PC-9 (cell line): ENCODE measurements at regions not wholly inside any gene's neighbourhood (a gene's known extent, or its start where the extent isn't known, plus 50 kb on each side); places are given as distances from the start of the nearest gene placed in this dataset.

Experiments
- BruUV-seq: library from RNA; stranded (reverse); fragments of 400-500 nt; replicated peaks from 2 replicates; lab custom pipeline; 2021; lab: Mats Ljungman, UMichigan
- CTCF ChIA-PET: fragments of 300-600 bp; sonication (Branson Sonifier 250); formaldehyde crosslinking; loops from one replicate; lab custom pipeline; 2022; ENCODE audit warnings: antibody characterized with exemption; lab: Charles Lee
- POLR2A ChIA-PET: fragments of 300-600 bp; sonication (Branson Sonifier 250); formaldehyde crosslinking; loops from one replicate; lab custom pipeline; 2022; ENCODE audit warnings: antibody characterized with exemption; ENCODE audit not compliant: unreplicated experiment; lab: Charles Lee
- DNase-seq, 2 experiments: peaks; one replicate each; pipeline versions ENCODE4 v3.0.0 to v3.0.0-alpha.2; 2015 to 2022; ENCODE audit warnings: mixed read lengths in 1 of 2
- H2AFZ ChIP-seq: fragments of 200-600 bp; sonication (generic); 2 replicates; pipeline ENCODE4 v1.8.1; 2017; ENCODE audit warnings: antibody characterized with exemption
- H3F3A ChIP-seq: fragments of 200-600 bp; sonication (generic); 2 replicates; pipeline ENCODE4 v1.8.1; 2017; ENCODE audit warnings: antibody characterized with exemption, mild to moderate bottlenecking, low read depth; ENCODE audit not compliant: insufficient read depth
- H3K27ac ChIP-seq: fragments of 200-600 bp; sonication (generic); 2 replicates; pipeline ENCODE4 v1.6.1; 2016; ENCODE audit warnings: mixed run types
- H3K27me3 ChIP-seq: fragments of 200-600 bp; sonication (generic); 2 replicates; pipeline ENCODE4 v1.6.1; 2016; ENCODE audit warnings: low read depth, mixed run types; ENCODE audit not compliant: insufficient read depth
- H3K36me3 ChIP-seq: fragments of 200-600 bp; sonication (generic); 2 replicates; pipeline ENCODE4 v1.6.1; 2016; ENCODE audit warnings: low read depth, mixed run types
- H3K4me1 ChIP-seq: fragments of 200-600 bp; sonication (generic); replicated peaks from 2 replicates; pipeline ENCODE4 v1.6.1; 2016; ENCODE audit warnings: mixed run types; ENCODE audit not compliant: insufficient read depth
- H3K4me2 ChIP-seq: fragments of 200-600 bp; sonication (generic); 2 replicates; pipeline ENCODE4 v1.6.1; 2017; ENCODE audit warnings: mixed run types
- H3K4me3 ChIP-seq: fragments of 200-600 bp; sonication (generic); 2 replicates; pipeline ENCODE4 v1.6.1; 2016; ENCODE audit warnings: mixed run types
- H3K79me2 ChIP-seq: fragments of 200-600 bp; sonication (generic); 2 replicates; pipeline ENCODE4 v1.6.1; 2017; ENCODE audit warnings: low read depth, mixed run types
- H3K9me2 ChIP-seq: fragments of 200-600 bp; sonication (generic); 2 replicates; pipeline ENCODE4 v1.8.1; 2017; ENCODE audit warnings: mild to moderate bottlenecking; ENCODE audit not compliant: insufficient read depth
- H3K9me3 ChIP-seq: fragments of 200-600 bp; sonication (generic); 2 replicates; pipeline ENCODE4 v1.8.1; 2016; ENCODE audit warnings: low read depth; ENCODE audit not compliant: insufficient read depth
- H4K20me1 ChIP-seq: fragments of 200-600 bp; sonication (generic); 2 replicates; pipeline ENCODE4 v1.8.1; 2017; ENCODE audit not compliant: insufficient read depth
- EZH2 ChIP-seq: fragments of 200-600 bp; sonication (generic); IDR thresholded peaks from 2 replicates; pipeline ENCODE4 v1.8.0; 2017; ENCODE audit warnings: antibody characterized with exemption, low read depth
- intact Hi-C: fragments of 100-400 bp; cut with micrococcal nuclease; formaldehyde crosslinking; loops from one replicate; pipeline ENCODE4 v1.10.0; 2022; ENCODE audit not compliant: unreplicated experiment
- TF ChIP-seq, protein P1 (sequence below): fragments of 200-600 bp; sonication (generic); conservative IDR thresholded peaks from 2 replicates; pipeline ENCODE4 v1.6.1; 2017; ENCODE audit warnings: mixed run types, antibody characterized with exemption, mild to moderate bottlenecking, moderate library complexity

DNA sequence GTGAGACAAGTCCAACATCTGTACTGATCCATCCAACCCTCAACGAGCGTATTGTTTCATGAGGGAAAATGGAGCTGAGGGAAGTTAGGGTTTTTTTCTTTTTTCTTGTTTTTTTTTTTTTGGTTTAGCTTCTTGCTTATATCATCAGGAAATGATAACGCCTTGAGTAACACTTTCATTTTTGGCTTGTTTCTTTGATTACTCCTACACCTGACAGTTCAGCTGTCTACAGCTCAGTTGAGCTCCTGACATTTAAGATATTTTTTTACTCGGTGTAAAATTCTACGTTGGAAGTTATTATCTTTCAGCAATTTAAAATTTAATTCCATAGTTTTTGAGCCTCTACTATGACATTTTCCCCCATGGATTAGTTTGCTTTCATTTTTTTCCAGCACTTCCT lies 691.0 kb upstream of the HTR2C start:
- no peaks in the 10 kb centered on the region for H3K27me3 ChIP-seq
- no peak for DNase-seq
- no peak overlapping the region for H2AFZ ChIP-seq
- no TSS peak for BruUV-seq
- no peaks in the 10 kb centered on the region for H3K79me2 ChIP-seq
- TF ChIP-seq, protein P1, sequence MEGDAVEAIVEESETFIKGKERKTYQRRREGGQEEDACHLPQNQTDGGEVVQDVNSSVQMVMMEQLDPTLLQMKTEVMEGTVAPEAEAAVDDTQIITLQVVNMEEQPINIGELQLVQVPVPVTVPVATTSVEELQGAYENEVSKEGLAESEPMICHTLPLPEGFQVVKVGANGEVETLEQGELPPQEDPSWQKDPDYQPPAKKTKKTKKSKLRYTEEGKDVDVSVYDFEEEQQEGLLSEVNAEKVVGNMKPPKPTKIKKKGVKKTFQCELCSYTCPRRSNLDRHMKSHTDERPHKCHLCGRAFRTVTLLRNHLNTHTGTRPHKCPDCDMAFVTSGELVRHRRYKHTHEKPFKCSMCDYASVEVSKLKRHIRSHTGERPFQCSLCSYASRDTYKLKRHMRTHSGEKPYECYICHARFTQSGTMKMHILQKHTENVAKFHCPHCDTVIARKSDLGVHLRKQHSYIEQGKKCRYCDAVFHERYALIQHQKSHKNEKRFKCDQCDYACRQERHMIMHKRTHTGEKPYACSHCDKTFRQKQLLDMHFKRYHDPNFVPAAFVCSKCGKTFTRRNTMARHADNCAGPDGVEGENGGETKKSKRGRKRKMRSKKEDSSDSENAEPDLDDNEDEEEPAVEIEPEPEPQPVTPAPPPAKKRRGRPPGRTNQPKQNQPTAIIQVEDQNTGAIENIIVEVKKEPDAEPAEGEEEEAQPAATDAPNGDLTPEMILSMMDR, result no peak
- no peak for TF ChIP-seq EZH2
- no peak overlapping the region for H3K4me3 ChIP-seq
- no peaks in the 10 kb centered on the region for H3K36me3 ChIP-seq
- H3K9me2 ChIP-seq, result no peaks in the 10 kb centered on the region; the same call in 1 of the 2 replicates
- H4K20me1 ChIP-seq, result no peaks in the 10 kb centered on the region
- no peak overlapping the region for H3K27ac ChIP-seq
- H3K9me3 ChIP-seq, result no peaks in the 10 kb centered on the region
- POLR2A ChIA-PET, result no interaction called here
- H3K4me1 ChIP-seq, result no peaks in the 10 kb centered on the region
- H3F3A ChIP-seq, result no peaks in the 10 kb centered on the region
- intact Hi-C loops, result no loop called here
- CTCF ChIA-PET, result no interaction called here
- H3K4me2 ChIP-seq, result no peak overlapping the region

DNA sequence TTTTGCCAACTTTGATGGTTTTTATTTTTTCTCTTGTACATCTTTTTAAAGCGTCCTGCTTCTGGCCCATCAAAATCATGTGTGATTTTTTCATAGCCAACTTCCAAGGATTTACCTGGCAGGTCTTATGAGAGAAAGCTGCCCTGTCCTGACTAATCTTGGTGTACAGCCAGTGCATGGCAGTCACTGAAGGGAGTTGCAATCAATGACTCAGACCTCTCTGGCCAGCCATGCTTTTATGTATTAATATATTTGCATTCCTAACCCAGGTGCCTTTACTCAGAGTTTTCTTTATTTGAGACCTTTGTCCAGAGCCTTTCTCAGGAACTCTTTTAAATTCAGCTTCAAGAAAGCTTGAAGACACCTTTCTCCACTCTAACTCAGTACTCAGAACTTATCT lies 691.5 kb upstream of the HTR2C start:
- no peak for DNase-seq
- POLR2A ChIA-PET, result no interaction called here
- H3K4me3 ChIP-seq, result no peak overlapping the region
- no peak overlapping the region for H3K4me2 ChIP-seq
- H3K27me3 ChIP-seq, result no peaks in the 10 kb centered on the region
- intact Hi-C loops, result no loop called here
- no TSS peak for BruUV-seq
- CTCF ChIA-PET, result no interaction called here
- no peaks in the 10 kb centered on the region for H3K9me3 ChIP-seq
- no peaks in the 10 kb centered on the region for H3F3A ChIP-seq
- no peak overlapping the region for H2AFZ ChIP-seq
- H3K79me2 ChIP-seq, result no peaks in the 10 kb centered on the region
- H4K20me1 ChIP-seq, result no peaks in the 10 kb centered on the region
- H3K27ac ChIP-seq, result no peak overlapping the region
- TF ChIP-seq EZH2, result no peak
- TF ChIP-seq, protein P1, result no peak
- H3K36me3 ChIP-seq, result no peaks in the 10 kb centered on the region
- H3K4me1 ChIP-seq, result no peaks in the 10 kb centered on the region
- H3K9me2 ChIP-seq, result no peaks in the 10 kb centered on the region; the same call in 1 of the 2 replicates

DNA sequence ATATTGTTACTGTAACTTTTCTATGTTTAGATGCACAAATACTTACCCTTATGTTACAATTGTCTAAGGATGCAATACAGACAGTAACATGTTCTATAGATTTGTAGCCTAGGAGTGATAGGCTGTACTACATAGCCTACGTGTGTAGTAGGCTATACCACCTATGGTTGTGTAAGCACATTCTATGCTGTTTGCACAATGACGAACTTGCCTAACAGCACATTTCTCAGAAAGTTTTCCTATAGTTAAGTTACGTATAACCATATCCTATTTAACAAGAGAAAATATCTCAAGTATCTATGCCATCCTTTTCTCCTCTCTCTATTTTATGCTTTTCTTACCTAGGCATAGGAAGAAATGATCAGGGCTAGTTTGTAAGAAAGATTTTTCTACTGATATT lies 710.8 kb upstream of the HTR2C start:
- Histone ChIP-seq H3K27me3 (no peaks in the 10 kb centered on the region), H3K4me1 (no peaks in the 10 kb centered on the region), H2AFZ (no peak overlapping the region), H3K27ac (no peak overlapping the region), H3F3A (no peaks in the 10 kb centered on the region), H3K9me2 (no peaks in the 10 kb centered on the region; the same call in 1 of the 2 replicates), H3K79me2 (no peaks in the 10 kb centered on the region), H3K4me2 (no peak overlapping the region), H3K9me3 (no peaks in the 10 kb centered on the region), H3K4me3 (no peak overlapping the region), H4K20me1 (no peaks in the 10 kb centered on the region), H3K36me3 (no peaks in the 10 kb centered on the region)
- no TSS peak for BruUV-seq
- no peak for TF ChIP-seq EZH2
- TF ChIP-seq, protein P1, result no peak
- CTCF ChIA-PET, result no interaction called here
- intact Hi-C loops, result no loop called here
- POLR2A ChIA-PET, result no interaction called here
- no peak for DNase-seq
